ENCODE measurements at regions not wholly inside any gene's neighbourhood (a gene's known extent, or its start where the extent isn't known, plus 50 kb on each side); places are given as distances from the start of the nearest gene placed in this dataset.

DNA sequence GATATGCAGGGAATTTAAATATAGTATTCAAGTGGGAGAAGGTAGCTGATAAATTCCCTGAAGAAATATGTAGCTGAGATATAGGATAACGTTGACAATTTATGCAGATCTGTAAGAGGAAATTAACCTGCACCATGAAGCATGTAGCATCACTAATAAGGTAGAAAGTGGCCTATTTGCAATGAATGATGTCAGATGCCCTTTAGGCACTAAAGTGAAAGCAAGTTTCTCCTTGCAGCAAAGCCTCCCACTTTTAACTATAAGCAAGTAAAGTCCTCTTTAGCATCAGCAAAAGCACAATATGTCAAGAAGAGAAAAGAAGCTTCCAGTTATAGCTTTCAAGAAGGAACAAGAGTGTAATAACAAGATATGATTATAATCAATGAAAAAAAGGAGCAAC is 102.5 kb upstream of the SLITRK1 start:
- TF ChIP-seq, protein P1, sequence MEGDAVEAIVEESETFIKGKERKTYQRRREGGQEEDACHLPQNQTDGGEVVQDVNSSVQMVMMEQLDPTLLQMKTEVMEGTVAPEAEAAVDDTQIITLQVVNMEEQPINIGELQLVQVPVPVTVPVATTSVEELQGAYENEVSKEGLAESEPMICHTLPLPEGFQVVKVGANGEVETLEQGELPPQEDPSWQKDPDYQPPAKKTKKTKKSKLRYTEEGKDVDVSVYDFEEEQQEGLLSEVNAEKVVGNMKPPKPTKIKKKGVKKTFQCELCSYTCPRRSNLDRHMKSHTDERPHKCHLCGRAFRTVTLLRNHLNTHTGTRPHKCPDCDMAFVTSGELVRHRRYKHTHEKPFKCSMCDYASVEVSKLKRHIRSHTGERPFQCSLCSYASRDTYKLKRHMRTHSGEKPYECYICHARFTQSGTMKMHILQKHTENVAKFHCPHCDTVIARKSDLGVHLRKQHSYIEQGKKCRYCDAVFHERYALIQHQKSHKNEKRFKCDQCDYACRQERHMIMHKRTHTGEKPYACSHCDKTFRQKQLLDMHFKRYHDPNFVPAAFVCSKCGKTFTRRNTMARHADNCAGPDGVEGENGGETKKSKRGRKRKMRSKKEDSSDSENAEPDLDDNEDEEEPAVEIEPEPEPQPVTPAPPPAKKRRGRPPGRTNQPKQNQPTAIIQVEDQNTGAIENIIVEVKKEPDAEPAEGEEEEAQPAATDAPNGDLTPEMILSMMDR (IDR thresholded peaks at IDR 0.05): no peak
- no peak for TF ChIP-seq POLR2AphosphoS5 (IDR thresholded peaks at IDR 0.05)
- no peak for TF ChIP-seq EP300 (IDR thresholded peaks at IDR 0.05; ENCODE audit: low read depth)
